H1 (cell line): ENCODE measurements at regions not wholly inside any gene's neighbourhood (a gene's known extent, or its start where the extent isn't known, plus 50 kb on each side); places are given as distances from the start of the nearest gene placed in this dataset.
A peak's percentile ranks its signal among the peaks of the same experiment; 100 is the strongest.

Source experiments
- CTCF ChIA-PET: fragments of 300-600 bp; sonication (Branson Sonifier 250); formaldehyde crosslinking; loops from one replicate; lab custom pipeline; 2021; ENCODE audit not compliant: partially characterized antibody; lab: Charles Lee
- POLR2A ChIA-PET: fragments of 300-600 bp; sonication (Branson Sonifier 250); formaldehyde crosslinking; loops from one replicate; lab custom pipeline; 2021; ENCODE audit warnings: inconsistent platforms; ENCODE audit not compliant: partially characterized antibody; lab: Charles Lee
- DNase-seq, 2 experiments: peaks; one replicate each; pipeline versions ENCODE4 v3.0.0 to v3.0.0-alpha.2; 2010 to 2022; ENCODE audit warnings: low spot score in 2 of 2, low read depth in 1 of 2, mixed read lengths in 1 of 2
- FAIRE-seq: peaks from 2 replicates; lab custom pipeline; 2011; peaks lifted over from hg19 to GRCh38; lab: Jason Lieb, UNC
- H2AFZ ChIP-seq: 2 replicates; pipeline ENCODE4 v1.8.1; 2012; ENCODE audit warnings: low read length, inconsistent platforms
- H2AK5ac ChIP-seq: 2 replicates; pipeline ENCODE4 v1.6.1; 2013; ENCODE audit warnings: low read depth, low read length
- H2BK120ac ChIP-seq: replicated peaks from 2 replicates; pipeline ENCODE3; 2013; ENCODE audit warnings: low read depth, low read length, inconsistent platforms
- H2BK12ac ChIP-seq: 2 replicates; pipeline ENCODE4 v1.6.1; 2013; ENCODE audit warnings: low read depth, low read length
- H2BK15ac ChIP-seq: 2 replicates; pipeline ENCODE4 v1.6.1; 2013; ENCODE audit warnings: low read length
- H2BK20ac ChIP-seq: 2 replicates; pipeline ENCODE4 v1.6.1; 2013; ENCODE audit warnings: low read length
- H2BK5ac ChIP-seq: 2 replicates; pipeline ENCODE4 v1.6.1; 2013; ENCODE audit warnings: low read depth, low read length
- H3K14ac ChIP-seq: 2 replicates; pipeline ENCODE4 v1.6.1; 2013; ENCODE audit warnings: inconsistent platforms; ENCODE audit not compliant: insufficient read length
- H3K18ac ChIP-seq: 2 replicates; pipeline ENCODE4 v1.6.1; 2013; ENCODE audit warnings: low read length; ENCODE audit errors: extremely low read depth
- H3K23ac ChIP-seq: 2 replicates; pipeline ENCODE4 v1.6.1; 2013; ENCODE audit warnings: inconsistent platforms; ENCODE audit not compliant: insufficient read length
- H3K23me2 ChIP-seq: 2 replicates; pipeline ENCODE4 v1.6.1; 2013; ENCODE audit warnings: low read depth, low read length
- H3K27ac ChIP-seq: 2 replicates; pipeline ENCODE4 v1.6.1; 2011; ENCODE audit warnings: low read depth, low read length, inconsistent platforms
- H3K27me3 ChIP-seq, 4 experiments: replicated peaks in 1 of 4; 1 replicate in 1 of 4; 2 replicates in 3 of 4; pipeline versions ENCODE4 v1.6.1 to v1.8.1; 2011 to 2013; ENCODE audit warnings: low read length in 3 of 4, mild to moderate bottlenecking in 3 of 4, inconsistent platforms in 2 of 4, mixed read lengths in 2 of 4, moderate library complexity in 1 of 4; ENCODE audit not compliant: control insufficient read depth in 3 of 4, insufficient read depth in 3 of 4; ENCODE audit errors: extremely low read depth in 1 of 4
- H3K36me3 ChIP-seq, 4 experiments: 2 replicates each; pipeline versions ENCODE4 v1.6.1 to v1.8.1; 2011 to 2013; ENCODE audit warnings: mild to moderate bottlenecking in 4 of 4, low read length in 3 of 4, moderate library complexity in 2 of 4, control low read depth in 1 of 4, inconsistent platforms in 1 of 4; ENCODE audit not compliant: insufficient read depth in 4 of 4, control insufficient read depth in 2 of 4
- H3K4ac ChIP-seq: replicated peaks from 2 replicates; pipeline ENCODE3; 2013; ENCODE audit warnings: low read length, low read depth, mixed read lengths, inconsistent platforms; ENCODE audit not compliant: insufficient read length
- H3K4me1 ChIP-seq, 4 experiments: replicated peaks in 1 of 4; 1 replicate in 1 of 4; 2 replicates in 3 of 4; pipeline versions ENCODE4 v1.6.1 to v1.8.1; 2011 to 2013; ENCODE audit warnings: low read length in 3 of 4, inconsistent platforms in 2 of 4, mixed read lengths in 1 of 4; ENCODE audit not compliant: insufficient read depth in 4 of 4, control insufficient read depth in 3 of 4
- H3K4me2 ChIP-seq, 2 experiments: 2 replicates each; pipeline versions ENCODE4 v1.6.1 to v1.8.1; 2011 to 2013; ENCODE audit warnings: low read depth in 2 of 2, low read length in 2 of 2, control low read depth in 1 of 2, inconsistent platforms in 1 of 2, mild to moderate bottlenecking in 1 of 2; ENCODE audit not compliant: insufficient read depth in 1 of 2
- H3K4me3 ChIP-seq, 4 experiments: fragments of 200-600, 300-600 bp in 1 of 4; sonication (generic), shearing (Covaris generic), sonication (Bioruptor Twin) in 1 of 4; 2 replicates each; pipeline versions ENCODE4 v1.5.1 to v1.8.1; 2011 to 2016; ENCODE audit warnings: low read length in 4 of 4, low read depth in 3 of 4, control low read depth in 2 of 4, inconsistent platforms in 2 of 4, mild to moderate bottlenecking in 2 of 4, mixed read lengths in 1 of 4, moderate library complexity in 1 of 4; ENCODE audit not compliant: insufficient read depth in 2 of 4; ENCODE audit errors: extremely low read depth in 1 of 4
- H3K56ac ChIP-seq: replicated peaks from 2 replicates; pipeline ENCODE3; 2013; ENCODE audit warnings: low read depth, mild to moderate bottlenecking, mixed read lengths, low read length, inconsistent platforms; ENCODE audit not compliant: insufficient read length
- H3K79me1 ChIP-seq: 2 replicates; pipeline ENCODE4 v1.6.1; 2013; ENCODE audit warnings: low read depth, low read length, control low read depth
- H3K79me2 ChIP-seq, 2 experiments: 2 replicates each; pipeline versions ENCODE4 v1.6.1 to v1.8.1; 2012 to 2013; ENCODE audit warnings: low read length in 2 of 2, mild to moderate bottlenecking in 2 of 2, inconsistent platforms in 1 of 2; ENCODE audit not compliant: insufficient read depth in 2 of 2, control insufficient read depth in 1 of 2
- H3K9ac ChIP-seq, 4 experiments: replicated peaks in 1 of 4; 1 replicate in 1 of 4; 2 replicates in 3 of 4; pipeline versions ENCODE4 v1.6.1 to v1.8.1; 2011 to 2013; ENCODE audit warnings: low read depth in 3 of 4, low read length in 3 of 4, control low read depth in 2 of 4, mild to moderate bottlenecking in 2 of 4, moderate library complexity in 2 of 4, inconsistent platforms in 1 of 4; ENCODE audit errors: extremely low read depth in 1 of 4
- H3K9me3 ChIP-seq, 2 experiments: 2 replicates each; pipeline versions ENCODE4 v1.6.1 to v1.8.1; 2012 to 2013; ENCODE audit warnings: mild to moderate bottlenecking in 2 of 2, moderate library complexity in 2 of 2, control low read depth in 1 of 2, inconsistent platforms in 1 of 2, low read depth in 1 of 2, low read length in 1 of 2, mixed read lengths in 1 of 2; ENCODE audit not compliant: insufficient read depth in 2 of 2
- H4K20me1 ChIP-seq, 2 experiments: replicated peaks in 1 of 2; 2 replicates each; pipeline versions ENCODE3 to v1.8.1; 2011 to 2013; ENCODE audit warnings: inconsistent platforms in 2 of 2, low read length in 2 of 2, mild to moderate bottlenecking in 1 of 2; ENCODE audit not compliant: insufficient read depth in 2 of 2, control insufficient read depth in 1 of 2
- H4K5ac ChIP-seq: 2 replicates; pipeline ENCODE4 v1.6.1; 2013; ENCODE audit warnings: low read length, low read depth, mixed read lengths, inconsistent platforms; ENCODE audit not compliant: insufficient read length
- H4K8ac ChIP-seq: 2 replicates; pipeline ENCODE4 v1.8.0; 2013; ENCODE audit warnings: mild to moderate bottlenecking, moderate library complexity, low read length, inconsistent platforms; ENCODE audit not compliant: insufficient read depth; ENCODE audit errors: extremely low read depth
- H4K91ac ChIP-seq: replicated peaks from 2 replicates; pipeline ENCODE3; 2013; ENCODE audit warnings: low read length, mixed read lengths, inconsistent platforms; ENCODE audit not compliant: insufficient read length
- E2F6 ChIP-seq: IDR thresholded peaks from 2 replicates; pipeline ENCODE4 v1.6.1; 2012; ENCODE audit warnings: inconsistent platforms
- TAF7 ChIP-seq: optimal IDR thresholded peaks from 2 replicates; pipeline ENCODE3; 2011; ENCODE audit warnings: low read depth, mild to moderate bottlenecking, inconsistent platforms, low read length, moderate library complexity, borderline replicate concordance
- TEAD4 ChIP-seq: IDR thresholded peaks from 2 replicates; pipeline ENCODE4 v1.6.1; 2012; ENCODE audit warnings: low read depth, low read length, inconsistent platforms, mixed read lengths
- WGBS, 2 experiments: shearing (Covaris generic) in 1 of 2; methylation state at CpG; one replicate each; pipeline versions ENCODE4 v1.1.6 to v1.1.7; 2013 to 2015; ENCODE audit warnings: low lambda C conversion rate in 2 of 2, mixed read lengths in 2 of 2, inconsistent platforms in 1 of 2, low coverage in 1 of 2, missing lambda C conversion rate in 1 of 2; ENCODE audit not compliant: insufficient replicate concordance in 2 of 2, insufficient coverage in 1 of 2, insufficient read length in 1 of 2; ENCODE audit errors: extremely low coverage in 1 of 2, missing lambda C conversion rate in 1 of 2; 5-methylcytosine and 5-hydroxymethylcytosine counted together

- Histone ChIP-seq H4K20me1 (no peaks in the 10 kb centered on the region), H2BK20ac (peak overlapping the region; percentile 77; the same call in 1 of the 2 replicates), H3K4me3 (no peak overlapping the region), H3K23me2 (no peaks in the 10 kb centered on the region), H3K14ac (no peak overlapping the region), H3K23ac (no peak overlapping the region), H3K56ac (no peak overlapping the region), H3K9ac (no peak overlapping the region), H3K18ac (peak overlapping the region; percentile 68; the same call in 1 of the 2 replicates), H3K36me3 (no peaks in the 10 kb centered on the region), H3K4me1 (peaks cover 15 to 39% (median 26%) of the 10 kb centered on the region in 4 experiments), H3K27me3 (peaks cover 0 to 4% (median 0%) of the 10 kb centered on the region in 4 experiments; a peak in 4 of 7 replicates), H4K5ac (no peak overlapping the region), H2BK12ac (peak overlapping the region; percentile 85)
- 88% methylated on average over 6 of the region's 7 CpGs; no CpG with 5 or more reads in 1 of the 2 experiments for WGBS, 2 experiments
- peak in 1 of 2 experiments; percentile 43 for DNase-seq
- CTCF ChIA-PET: interaction anchor here (0.7 kb wide), 1 partner anchor 16 kb away, joined by 3 read pairs; no protein-coding TSS in a partner anchor
- TF ChIP-seq E2F6 (no peak), TEAD4 (peak; percentile 71), TAF7 (no peak)
- TF ChIP-seq, all 59 proteins: peak for 1
- no peak for FAIRE-seq
- no peaks in the 10 kb centered on the region for H3K79me2 ChIP-seq
- no peak overlapping the region; a peak in 1 of 4 replicates for H3K4me2 ChIP-seq
- no peak overlapping the region for H4K8ac ChIP-seq
- H3K27ac ChIP-seq: no peak overlapping the region
- H3K4ac ChIP-seq: no peak overlapping the region
- no peak overlapping the region for H2BK15ac ChIP-seq
- H2AFZ ChIP-seq: no peak overlapping the region
- H4K91ac ChIP-seq: no peak overlapping the region
- H3K9me3 ChIP-seq: no peaks in the 10 kb centered on the region
- H2BK120ac ChIP-seq: no peak overlapping the region
- POLR2A ChIA-PET: interaction anchor here (0.6 to 0.7 kb wide), 2 partner anchors 10 to 105 kb away, joined by 3 to 4 read pairs; no protein-coding TSS in a partner anchor
- H3K79me1 ChIP-seq: no peaks in the 10 kb centered on the region; the same call in 1 of the 2 replicates
- H2AK5ac ChIP-seq: peak overlapping the region; percentile 94
- peak overlapping the region; percentile 15; the same call in 1 of the 2 replicates for H2BK5ac ChIP-seq
Observed at GRCh38 chr22:48372390-48372789, 1455.3 kb downstream of the BRD1 start.
